ENCODE measurements at regions not wholly inside any gene's neighbourhood (a gene's known extent, or its start where the extent isn't known, plus 50 kb on each side); places are given as distances from the start of the nearest gene placed in this dataset.

DNA sequence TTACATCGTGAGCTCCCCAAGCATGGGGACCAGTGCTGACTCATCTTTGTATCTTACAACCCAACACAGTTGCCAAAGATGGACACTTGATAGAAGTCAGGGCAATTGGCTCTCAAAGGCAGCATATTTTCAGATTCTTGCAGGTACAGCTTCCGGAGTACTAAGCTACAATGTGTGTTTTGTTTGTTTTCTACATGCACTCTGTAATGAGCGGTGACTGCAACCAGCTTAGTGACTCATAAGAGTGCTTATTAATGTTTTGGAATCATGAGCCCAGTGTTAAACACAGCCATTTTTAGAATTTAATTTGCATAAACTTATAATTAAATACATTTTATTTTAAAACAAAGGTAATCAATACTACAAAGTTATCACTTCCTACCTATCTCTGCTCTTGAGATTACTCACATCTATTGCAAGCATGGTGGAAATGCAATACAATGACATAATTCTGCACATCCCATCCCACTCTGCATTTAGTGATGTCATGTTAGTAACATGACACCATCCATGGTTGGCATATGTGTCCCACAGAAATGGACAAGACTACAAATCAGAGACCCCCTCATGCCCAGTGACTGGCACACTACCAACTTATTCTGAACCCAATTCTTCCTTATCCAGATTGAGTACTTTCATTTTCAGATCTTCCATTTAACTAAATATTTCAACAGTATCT, 399.8 kb upstream of the ST6GAL2 start:
- H4K91ac ChIP-seq (ENCODE audit: low read depth, low read length): no peak overlapping the region
- no peaks in the 10 kb centered on the region for H3K79me1 ChIP-seq (ENCODE audit: low read length)
- no peak overlapping the region for H3K14ac ChIP-seq (ENCODE audit: low read length)
- no peaks in the 10 kb centered on the region for H3K79me2 ChIP-seq (ENCODE audit: control insufficient read depth, insufficient read depth, low read length, poor library complexity)
- no peak overlapping the region for H3K4ac ChIP-seq (ENCODE audit: low read depth, low read length)
- H3K4me1 ChIP-seq (ENCODE audit: control insufficient read depth in 1 of 2, insufficient read depth in 2 of 2, low read length in 2 of 2): no peaks in the 10 kb centered on the region
- DNase-seq: no peak
- no peak overlapping the region for H3K4me2 ChIP-seq (ENCODE audit: low read length)
- H2BK12ac ChIP-seq (ENCODE audit: low read length): no peak overlapping the region
- H2BK5ac ChIP-seq (ENCODE audit: low read depth, low read length, poor library complexity): no peak overlapping the region
- H3K27me3 ChIP-seq (ENCODE audit: insufficient read depth, low read length): no peaks in the 10 kb centered on the region
- WGBS (ENCODE audit: extremely low coverage, insufficient coverage, insufficient read length): no CpG with 5 or more reads among the region's 3 CpGs
- H3K18ac ChIP-seq (ENCODE audit: low read length): no peak overlapping the region
- no peak overlapping the region for H4K8ac ChIP-seq (ENCODE audit: low read depth, low read length)
- peak overlapping the region; percentile 30 for H3K4me3 ChIP-seq (ENCODE audit: low read depth, low read length)
- H3K9me3 ChIP-seq (ENCODE audit: insufficient read depth, low read depth, low read length): no peaks in the 10 kb centered on the region
- no peak overlapping the region for H3K23ac ChIP-seq (ENCODE audit: low read length)
- no peaks in the 10 kb centered on the region for H3K36me3 ChIP-seq (ENCODE audit: control insufficient read depth in 1 of 2, insufficient read depth in 2 of 2, low read length in 2 of 2)
- H2BK120ac ChIP-seq (ENCODE audit: insufficient read depth, low read length, poor library complexity): no peak overlapping the region
- no peak overlapping the region for H2AK5ac ChIP-seq (ENCODE audit: low read length)
- H3K27ac ChIP-seq (ENCODE audit: low read depth, low read length): no peak overlapping the region
- no peak overlapping the region for H3K9ac ChIP-seq (ENCODE audit: low read length)
- no peak overlapping the region for H4K12ac ChIP-seq (ENCODE audit: low read depth, low read length)
- no peak overlapping the region for H2AFZ ChIP-seq (ENCODE audit: insufficient read depth, low read length, poor library complexity)

DNA sequence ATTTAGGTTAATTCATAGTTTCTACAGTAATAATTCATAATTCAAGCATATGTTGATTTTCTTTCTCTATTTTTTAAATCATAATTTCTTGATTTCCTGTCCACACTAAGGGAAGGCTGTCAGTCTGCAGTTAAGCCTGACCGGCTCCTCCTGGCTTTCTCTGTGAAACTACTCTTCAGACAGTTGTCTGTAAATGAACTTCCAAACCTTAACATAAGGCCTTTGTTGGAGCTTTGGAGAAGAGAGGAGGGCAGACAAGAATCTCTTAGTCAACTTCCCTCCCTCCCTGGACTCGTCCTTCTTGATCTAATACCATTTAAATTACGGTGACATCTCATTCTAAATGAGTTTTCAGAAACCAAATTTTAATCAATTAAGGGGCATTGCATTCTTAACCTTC, 404.1 kb upstream of the ST6GAL2 start:
- no peaks in the 10 kb centered on the region for H3K79me1 ChIP-seq (ENCODE audit: low read length)
- H4K12ac ChIP-seq (ENCODE audit: low read depth, low read length): no peak overlapping the region
- H2AFZ ChIP-seq (ENCODE audit: insufficient read depth, low read length, poor library complexity): no peak overlapping the region
- H3K27me3 ChIP-seq (ENCODE audit: insufficient read depth, low read length): no peaks in the 10 kb centered on the region
- no peak for DNase-seq
- H2AK5ac ChIP-seq (ENCODE audit: low read length): no peak overlapping the region
- H3K18ac ChIP-seq (ENCODE audit: low read length): no peak overlapping the region
- no peak overlapping the region for H3K23ac ChIP-seq (ENCODE audit: low read length)
- no peaks in the 10 kb centered on the region for H3K9me3 ChIP-seq (ENCODE audit: insufficient read depth, low read depth, low read length)
- no peak overlapping the region for H4K91ac ChIP-seq (ENCODE audit: low read depth, low read length)
- no peak overlapping the region for H3K4me3 ChIP-seq (ENCODE audit: low read depth, low read length)
- H3K79me2 ChIP-seq (ENCODE audit: control insufficient read depth, insufficient read depth, low read length, poor library complexity): no peaks in the 10 kb centered on the region
- no peak overlapping the region for H3K4ac ChIP-seq (ENCODE audit: low read depth, low read length)
- H2BK12ac ChIP-seq (ENCODE audit: low read length): no peak overlapping the region
- H4K8ac ChIP-seq (ENCODE audit: low read depth, low read length): no peak overlapping the region
- no CpG with 5 or more reads among the region's 3 CpGs for WGBS (ENCODE audit: extremely low coverage, insufficient coverage, insufficient read length)
- H3K36me3 ChIP-seq (ENCODE audit: control insufficient read depth in 1 of 2, insufficient read depth in 2 of 2, low read length in 2 of 2): no peaks in the 10 kb centered on the region
- H3K4me1 ChIP-seq (ENCODE audit: control insufficient read depth in 1 of 2, insufficient read depth in 2 of 2, low read length in 2 of 2): no peaks in the 10 kb centered on the region
- H3K9ac ChIP-seq (ENCODE audit: low read length): no peak overlapping the region
- no peak overlapping the region for H3K4me2 ChIP-seq (ENCODE audit: low read length)
- H2BK5ac ChIP-seq (ENCODE audit: low read depth, low read length, poor library complexity): no peak overlapping the region
- no peak overlapping the region for H3K14ac ChIP-seq (ENCODE audit: low read length)
- H3K27ac ChIP-seq (ENCODE audit: low read depth, low read length): no peak overlapping the region
- no peak overlapping the region for H2BK120ac ChIP-seq (ENCODE audit: insufficient read depth, low read length, poor library complexity)

DNA sequence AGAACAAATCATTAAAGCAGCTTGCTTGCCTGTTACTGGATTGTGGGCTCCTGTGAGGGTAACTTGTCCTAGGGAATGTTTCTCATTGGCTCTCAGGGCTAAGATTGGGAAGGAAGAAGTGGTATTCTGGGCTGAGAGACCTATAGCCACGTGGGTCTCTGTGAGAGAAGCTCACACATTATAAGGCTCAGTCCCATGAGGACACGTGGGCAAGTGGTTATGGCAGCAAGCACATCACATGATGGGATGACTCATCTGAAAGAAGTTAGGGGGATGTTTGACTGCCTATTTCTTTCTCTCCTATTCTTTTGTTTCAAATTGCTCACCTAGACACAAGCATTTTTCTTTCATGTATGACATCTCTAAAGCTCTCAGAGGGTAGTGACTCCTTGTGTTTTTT, 418.0 kb upstream of the ST6GAL2 start:
- no CpG with 5 or more reads among the region's 2 CpGs for WGBS (ENCODE audit: extremely low coverage, insufficient coverage, insufficient read length)

DNA sequence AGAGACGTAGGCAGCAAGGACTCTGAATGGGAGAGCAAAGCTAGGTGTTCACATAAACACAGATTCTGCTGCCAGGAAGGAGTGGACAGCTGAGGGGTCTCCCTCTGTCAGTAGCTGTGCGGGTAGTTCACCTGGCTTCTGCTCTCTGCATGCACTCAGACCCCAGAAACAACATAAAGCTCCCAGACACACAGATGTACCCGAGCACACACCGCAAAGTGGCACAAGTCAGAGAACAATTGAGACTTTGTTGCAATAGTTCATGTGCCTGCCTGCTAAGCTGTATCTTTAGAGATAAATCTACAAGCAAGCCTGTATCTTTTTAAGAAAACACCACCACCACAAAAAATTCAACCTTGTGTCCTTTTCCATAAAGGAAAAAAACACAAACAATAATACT, 420.0 kb upstream of the ST6GAL2 start:
- Histone ChIP-seq H4K12ac (ENCODE audit: low read depth, low read length) (no peak overlapping the region), H2BK120ac (ENCODE audit: insufficient read depth, low read length, poor library complexity) (no peak overlapping the region), H4K91ac (ENCODE audit: low read depth, low read length) (no peak overlapping the region), H3K18ac (ENCODE audit: low read length) (no peak overlapping the region), H2BK5ac (ENCODE audit: low read depth, low read length, poor library complexity) (no peak overlapping the region), H3K14ac (ENCODE audit: low read length) (no peak overlapping the region), H3K79me2 (ENCODE audit: control insufficient read depth, insufficient read depth, low read length, poor library complexity) (no peaks in the 10 kb centered on the region), H3K23ac (ENCODE audit: low read length) (no peak overlapping the region), H2AK5ac (ENCODE audit: low read length) (no peak overlapping the region), H3K27me3 (ENCODE audit: insufficient read depth, low read length) (no peaks in the 10 kb centered on the region), H3K36me3 (ENCODE audit: control insufficient read depth in 1 of 2, insufficient read depth in 2 of 2, low read length in 2 of 2) (no peaks in the 10 kb centered on the region), H3K4ac (ENCODE audit: low read depth, low read length) (no peak overlapping the region), H3K27ac (ENCODE audit: low read depth, low read length) (no peak overlapping the region), H3K9ac (ENCODE audit: low read length) (no peak overlapping the region), H4K8ac (ENCODE audit: low read depth, low read length) (no peak overlapping the region), H3K4me2 (ENCODE audit: low read length) (no peak overlapping the region), H2BK12ac (ENCODE audit: low read length) (no peak overlapping the region), H2AFZ (ENCODE audit: insufficient read depth, low read length, poor library complexity) (no peak overlapping the region), H3K4me3 (ENCODE audit: low read depth, low read length) (no peak overlapping the region), H3K9me3 (ENCODE audit: insufficient read depth, low read depth, low read length) (no peaks in the 10 kb centered on the region), H3K79me1 (ENCODE audit: low read length) (no peaks in the 10 kb centered on the region), H3K4me1 (ENCODE audit: control insufficient read depth in 1 of 2, insufficient read depth in 2 of 2, low read length in 2 of 2) (peaks cover 0 to 2% of the 10 kb centered on the region in 2 experiments)
- DNase-seq: no peak
- no CpG with 5 or more reads among the region's 4 CpGs for WGBS (ENCODE audit: extremely low coverage, insufficient coverage, insufficient read length)

More for the DNA sequence above, 418.0 kb upstream of the ST6GAL2 start:
- Histone ChIP-seq H2AFZ (ENCODE audit: insufficient read depth, low read length, poor library complexity) (no peak overlapping the region), H3K4me2 (ENCODE audit: low read length) (no peak overlapping the region), H3K23ac (ENCODE audit: low read length) (no peak overlapping the region), H3K9me3 (ENCODE audit: insufficient read depth, low read depth, low read length) (no peaks in the 10 kb centered on the region), H4K91ac (ENCODE audit: low read depth, low read length) (no peak overlapping the region), H3K27ac (ENCODE audit: low read depth, low read length) (no peak overlapping the region), H3K4ac (ENCODE audit: low read depth, low read length) (no peak overlapping the region), H4K12ac (ENCODE audit: low read depth, low read length) (no peak overlapping the region), H3K9ac (ENCODE audit: low read length) (no peak overlapping the region), H2BK120ac (ENCODE audit: insufficient read depth, low read length, poor library complexity) (no peak overlapping the region), H3K36me3 (ENCODE audit: control insufficient read depth in 1 of 2, insufficient read depth in 2 of 2, low read length in 2 of 2) (no peaks in the 10 kb centered on the region), H3K18ac (ENCODE audit: low read length) (no peak overlapping the region), H3K14ac (ENCODE audit: low read length) (no peak overlapping the region), H4K8ac (ENCODE audit: low read depth, low read length) (no peak overlapping the region), H2BK12ac (ENCODE audit: low read length) (no peak overlapping the region), H3K4me3 (ENCODE audit: low read depth, low read length) (no peak overlapping the region), H3K27me3 (ENCODE audit: insufficient read depth, low read length) (no peaks in the 10 kb centered on the region), H2AK5ac (ENCODE audit: low read length) (no peak overlapping the region), H3K79me1 (ENCODE audit: low read length) (no peaks in the 10 kb centered on the region), H3K79me2 (ENCODE audit: control insufficient read depth, insufficient read depth, low read length, poor library complexity) (no peaks in the 10 kb centered on the region), H2BK5ac (ENCODE audit: low read depth, low read length, poor library complexity) (no peak overlapping the region), H3K4me1 (ENCODE audit: control insufficient read depth in 1 of 2, insufficient read depth in 2 of 2, low read length in 2 of 2) (peaks cover 0 to 2% of the 10 kb centered on the region in 2 experiments)
- DNase-seq: no peak

Data from trophoblast cell (in vitro differentiated cells and primary cell).